SK-N-SH (cell line): ENCODE measurements at regions not wholly inside any gene's neighbourhood (a gene's known extent, or its start where the extent isn't known, plus 50 kb on each side); places are given as distances from the start of the nearest gene placed in this dataset.

ENCODE experiments used
- CHD2 ChIP-seq: fragments of 150-350 bp; IDR thresholded peaks from 2 replicates; pipeline ENCODE4 v1.6.1; 2018; ENCODE audit warnings: low read length; ENCODE audit not compliant: partially characterized antibody
- CTCF ChIP-seq: fragments of 200-600 bp; sonication (generic); IDR thresholded peaks from 2 replicates; pipeline ENCODE4 v1.6.1; 2017; ENCODE audit warnings: antibody characterized with exemption, mild to moderate bottlenecking, moderate library complexity
- ELF1 ChIP-seq: IDR thresholded peaks from 2 replicates; pipeline ENCODE4 v1.4.0; 2012
- EP300 ChIP-seq, 2 experiments: IDR thresholded peaks; 2 replicates each; pipeline versions ENCODE4 v1.4.0 to v1.6.1; 2012; ENCODE audit warnings: borderline replicate concordance in 1 of 2, low read depth in 1 of 2, low read length in 1 of 2
- EZH2phosphoT487 ChIP-seq: fragments of 200-600 bp; sonication (generic); IDR thresholded peaks from 2 replicates; pipeline ENCODE4 v1.6.1; 2017; ENCODE audit warnings: low read depth, mixed run types, mild to moderate bottlenecking, antibody characterized with exemption, moderate library complexity, borderline replicate concordance
- MAX ChIP-seq: IDR thresholded peaks from 2 replicates; pipeline ENCODE4 v1.4.0; 2012; ENCODE audit warnings: low read depth
- NRF1 ChIP-seq: IDR thresholded peaks from 2 replicates; pipeline ENCODE4 v1.6.1; 2012; ENCODE audit warnings: low read depth, mild to moderate bottlenecking, low read length
- PBX3 ChIP-seq: IDR thresholded peaks from 2 replicates; pipeline ENCODE4; 2012
- RCOR1 ChIP-seq: fragments of 150-350 bp; IDR thresholded peaks from 2 replicates; pipeline ENCODE4 v1.6.1; 2017; ENCODE audit warnings: antibody characterized with exemption, low read length
- RXRA ChIP-seq: IDR thresholded peaks from 2 replicates; pipeline ENCODE4 v1.4.0; 2012; ENCODE audit warnings: low read depth, mild to moderate bottlenecking, borderline replicate concordance
- USF1 ChIP-seq: IDR thresholded peaks from 2 replicates; pipeline ENCODE4 v1.4.0; 2012; ENCODE audit warnings: low read depth, borderline replicate concordance
- YY1 ChIP-seq: IDR thresholded peaks from 2 replicates; pipeline ENCODE4 v1.4.0; 2012; ENCODE audit warnings: low read depth, mild to moderate bottlenecking

- TF ChIP-seq USF1 (no peak), CTCF (no peak), RCOR1 (no peak), EP300 (IDR thresholded peaks at IDR 0.05; ENCODE audit: borderline replicate concordance in 1 of 2, low read depth in 1 of 2, low read length in 1 of 2) (no peak), RXRA (no peak), EZH2phosphoT487 (no peak), ELF1 (no peak), MAX (no peak), NRF1 (no peak), CHD2 (no peak), YY1 (no peak), PBX3 (no peak)
Observed at GRCh38 chr15:47366884-47367283, 350.4 kb upstream of the SEMA6D start.
